Activated CD4-positive, CD25-positive, alpha-beta regulatory T cell (primary cell): ENCODE measurements at regions not wholly inside any gene's neighbourhood (a gene's known extent, or its start where the extent isn't known, plus 50 kb on each side); places are given as distances from the start of the nearest gene placed in this dataset.
A peak's percentile ranks its signal among the peaks of the same experiment; 100 is the strongest.
"Not testable (repeated sequence)": the region's sequence is repeated elsewhere in the genome, so short reads cannot be mapped to it uniquely, and the experiment has no call there.

ENCODE experiments used
- DNase-seq, 4 experiments: peaks; one replicate each; lab custom pipeline; 2025; lab: John Stamatoyannopoulos, UW

DNA sequence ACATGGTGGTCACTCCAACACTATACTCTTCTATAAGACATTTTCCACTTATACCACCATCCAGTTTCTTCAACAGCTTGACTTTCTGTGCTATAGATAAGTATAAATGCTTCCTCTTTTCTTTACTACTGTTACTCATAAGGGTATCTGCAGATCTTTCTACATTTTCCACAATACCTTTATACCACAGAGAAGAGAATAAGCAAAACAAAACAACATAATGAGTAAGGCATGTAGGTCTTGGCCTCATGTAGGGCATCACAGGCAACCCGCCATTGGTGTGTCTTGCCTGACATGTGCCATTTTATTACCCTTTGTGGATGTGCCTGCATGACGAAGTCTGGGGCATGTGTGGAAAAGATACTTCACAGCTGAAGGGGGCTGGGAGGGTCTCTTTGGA, 265.3 kb upstream of the STARD13 start:
- no peak for DNase-seq

DNA sequence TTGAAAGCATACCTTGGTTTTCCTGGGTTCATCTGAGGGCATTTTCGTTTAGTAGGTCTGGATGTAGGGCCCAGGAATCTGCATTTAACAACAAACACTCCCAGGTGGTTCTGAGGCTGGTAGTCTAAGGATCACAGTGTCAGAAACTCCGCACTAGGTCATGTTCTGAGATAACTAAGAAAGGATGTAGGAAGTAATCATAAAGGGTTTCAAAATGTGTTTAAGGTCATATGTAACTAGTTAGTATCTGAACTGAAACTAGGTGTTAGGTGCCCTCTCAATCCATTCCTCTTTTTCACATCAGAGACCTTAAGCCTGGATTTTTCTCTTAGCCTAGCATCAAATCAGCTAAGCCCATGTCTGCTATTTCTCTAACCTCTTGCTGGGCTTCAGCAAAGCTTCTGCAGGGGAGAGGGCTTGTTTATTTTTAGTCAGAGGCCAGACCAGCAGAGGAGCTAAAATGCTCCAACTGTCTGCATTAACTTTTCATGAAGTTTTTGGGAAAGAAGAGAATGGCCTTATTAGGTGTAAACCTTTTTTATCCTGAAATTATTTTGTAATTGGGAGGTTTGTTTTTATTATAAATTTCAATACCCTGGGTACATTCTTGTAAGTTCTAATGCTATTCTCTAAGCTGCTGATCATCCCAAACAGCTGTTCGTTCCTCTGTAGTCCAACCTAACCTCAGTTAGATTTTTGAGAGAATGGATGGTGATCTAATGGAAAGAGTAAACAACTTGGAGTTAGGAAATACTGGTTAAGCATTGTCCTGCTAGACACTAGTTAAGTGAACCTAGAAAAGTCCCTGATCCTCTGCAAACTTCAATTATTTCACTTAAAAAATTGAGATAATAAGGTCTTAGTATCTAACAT, 262.8 kb upstream of the RFC3 start:
- DNase-seq, result no peak

DNA sequence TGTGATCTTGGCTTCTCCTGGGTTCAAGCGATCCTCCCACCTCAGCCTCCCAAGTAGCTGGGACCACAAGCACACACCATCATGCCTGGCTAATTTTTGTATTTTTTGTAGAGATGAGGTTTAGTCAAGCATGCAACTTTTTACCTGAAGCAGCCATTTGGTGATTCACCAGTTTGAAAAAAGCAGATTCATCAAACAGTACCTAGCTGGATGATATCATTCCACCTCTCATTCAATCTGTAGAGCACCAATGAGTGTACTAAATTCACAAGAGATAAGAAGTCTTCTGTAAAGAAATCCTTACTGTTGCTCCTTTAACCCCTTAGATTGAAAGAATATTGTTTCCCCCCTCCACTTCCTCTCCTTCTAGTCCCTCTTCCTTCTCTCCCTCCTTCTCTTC, 261.1 kb upstream of the RFC3 start:
- DNase-seq, result no peak

DNA sequence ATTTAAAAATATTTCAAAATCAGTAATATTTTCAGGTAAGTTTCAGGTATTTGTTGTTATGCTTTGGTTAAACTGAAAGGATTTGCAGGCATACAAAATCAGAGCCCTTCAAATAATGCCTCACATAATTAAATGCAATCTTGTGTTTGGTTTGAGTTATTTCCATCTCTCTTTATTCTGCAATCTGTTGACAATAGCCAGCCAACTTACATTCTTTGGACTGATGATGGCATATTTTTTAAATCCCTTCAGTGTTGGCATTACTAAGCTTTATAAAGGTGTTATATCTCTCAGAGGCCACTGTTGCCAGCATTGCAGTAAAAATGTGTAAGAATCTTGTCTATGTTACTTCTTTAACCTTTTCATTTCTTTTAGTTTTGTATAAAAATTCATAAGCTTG, 257.2 kb upstream of the RFC3 start:
- no peak for DNase-seq

DNA sequence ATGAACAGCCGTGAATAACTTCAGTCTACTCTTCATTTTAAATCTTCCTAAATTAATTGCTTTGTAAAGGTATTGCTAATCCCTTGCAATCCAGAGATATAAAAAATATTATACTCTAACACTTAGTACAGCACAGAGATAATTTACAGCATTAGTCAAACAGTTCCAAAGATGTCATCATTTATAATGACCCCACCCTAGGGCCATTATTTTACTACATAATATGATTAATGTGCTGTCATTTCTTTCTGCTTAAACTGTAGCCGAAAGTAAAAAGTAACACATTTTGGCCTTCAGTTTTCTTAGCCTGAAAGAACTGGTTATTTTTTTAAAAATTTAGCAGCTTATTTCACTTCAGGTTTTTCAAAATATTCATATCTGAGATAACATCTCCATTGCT, 256.3 kb upstream of the RFC3 start:
- no peak for DNase-seq

DNA sequence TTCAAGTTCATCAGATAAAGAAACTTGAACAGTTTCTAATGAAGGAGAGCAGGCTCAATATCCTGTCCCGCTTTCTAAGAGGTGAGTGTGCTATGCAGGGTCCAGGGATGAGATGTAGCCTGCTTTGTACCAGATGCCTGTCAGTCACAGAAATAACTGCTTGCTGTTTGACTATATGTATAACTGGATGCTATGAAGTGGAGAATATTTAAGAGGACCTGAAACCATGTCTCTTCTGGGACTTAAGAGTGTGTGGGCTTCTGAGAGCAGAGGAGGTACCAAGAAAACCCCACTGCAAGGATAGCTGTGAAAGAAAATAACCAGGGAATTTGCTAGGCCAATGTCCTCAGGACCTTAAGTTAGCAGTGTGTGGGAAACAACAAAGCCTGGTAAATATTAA, 246.3 kb upstream of the RFC3 start:
- DNase-seq, result no peak

DNA sequence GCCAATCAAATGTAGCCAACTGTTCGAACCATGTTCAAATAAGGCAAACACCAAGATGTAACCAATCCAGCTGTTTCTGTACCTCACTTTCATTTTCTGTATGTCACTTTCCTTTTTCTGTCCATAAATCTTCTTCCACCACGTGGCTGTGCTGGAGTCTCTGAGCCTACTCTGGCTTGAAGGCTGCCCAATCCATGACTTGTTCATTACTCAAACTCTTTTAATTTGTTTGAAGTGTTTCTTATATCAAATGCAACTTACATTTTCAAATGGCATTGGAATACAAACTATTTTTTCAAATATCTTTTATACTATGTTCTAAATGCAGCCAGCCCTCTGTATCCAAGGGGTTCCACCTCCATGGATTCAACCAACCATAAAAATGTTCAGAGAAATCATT, 245.6 kb upstream of the RFC3 start:
- DNase-seq, result not testable (repeated sequence)

DNA sequence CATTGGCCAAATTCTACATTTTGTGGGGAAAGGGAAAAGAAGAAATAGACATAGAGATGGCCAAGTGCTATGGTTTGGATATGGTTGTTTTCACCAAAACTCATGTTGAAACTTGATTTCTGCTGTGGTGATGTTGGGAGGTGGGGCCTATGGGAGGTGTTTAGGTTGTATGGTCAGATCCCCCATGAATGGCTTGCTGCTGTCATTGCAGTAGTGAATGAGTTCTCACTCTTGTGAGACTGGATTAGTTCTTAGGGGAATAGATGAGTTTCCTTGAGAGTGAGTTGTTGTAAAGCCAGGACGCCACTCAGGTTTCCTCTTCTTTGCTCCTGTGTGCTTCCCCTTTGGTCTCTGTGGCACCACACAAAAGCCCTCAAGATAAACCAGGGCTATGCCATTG, 242.6 kb upstream of the RFC3 start:
- DNase-seq, result no peak

DNA sequence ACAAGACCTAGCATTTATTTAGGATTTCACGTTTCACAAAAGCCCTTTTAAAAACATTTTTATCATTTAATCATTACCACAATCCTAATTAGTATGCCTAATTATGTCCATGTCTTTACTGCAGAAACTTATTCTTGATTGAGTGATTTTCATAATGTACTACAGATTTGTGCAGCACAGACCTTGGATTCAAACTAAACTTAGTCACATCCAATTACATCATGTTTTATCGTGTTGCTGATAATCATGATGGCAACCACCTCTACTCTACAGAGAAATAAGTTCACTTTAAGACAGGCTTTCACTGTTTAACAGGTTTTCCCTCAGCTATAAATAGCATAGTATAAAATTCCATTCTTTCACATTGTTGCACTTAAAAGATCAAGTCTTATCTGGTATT, 240.9 kb upstream of the RFC3 start:
- DNase-seq, result no peak

DNA sequence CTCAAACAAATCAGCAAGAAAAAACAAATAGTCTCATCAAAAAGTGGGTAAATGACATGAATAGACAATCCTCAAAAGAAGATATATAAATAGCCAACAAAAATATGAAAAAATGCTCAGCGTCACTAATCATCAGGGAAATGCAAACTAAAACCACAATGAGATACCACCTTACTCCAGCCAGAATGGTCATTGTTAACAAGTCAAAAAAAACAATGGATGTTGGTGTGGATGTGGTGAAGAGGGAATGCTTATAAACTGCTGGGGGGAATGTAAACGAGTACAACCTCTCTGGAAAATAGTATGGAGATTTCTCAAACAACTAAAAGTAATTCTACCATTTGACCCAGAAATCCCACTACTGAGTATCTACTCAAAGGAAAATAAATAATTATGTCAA, 239.2 kb upstream of the RFC3 start:
- DNase-seq, result no peak

DNA sequence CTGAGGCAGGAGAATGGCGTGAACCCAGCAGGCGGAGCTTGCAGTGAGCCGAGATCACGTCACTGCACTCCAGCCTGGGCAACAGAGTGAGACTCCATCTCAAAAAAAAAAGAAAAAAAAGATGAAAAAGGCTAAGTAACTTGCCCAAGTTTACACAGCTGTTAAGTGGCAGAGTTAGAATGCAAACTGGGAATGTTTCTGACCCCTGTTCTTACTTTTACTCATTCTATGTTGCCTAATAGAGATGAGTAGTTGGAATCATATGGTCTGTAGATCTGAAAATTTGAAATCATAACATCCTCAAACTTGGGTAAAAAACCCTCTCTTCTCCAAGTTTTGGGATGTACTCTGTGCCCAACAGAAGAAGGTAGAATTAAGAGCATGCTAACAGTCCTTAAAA, 235.8 kb upstream of the RFC3 start:
- DNase-seq, result no peak

DNA sequence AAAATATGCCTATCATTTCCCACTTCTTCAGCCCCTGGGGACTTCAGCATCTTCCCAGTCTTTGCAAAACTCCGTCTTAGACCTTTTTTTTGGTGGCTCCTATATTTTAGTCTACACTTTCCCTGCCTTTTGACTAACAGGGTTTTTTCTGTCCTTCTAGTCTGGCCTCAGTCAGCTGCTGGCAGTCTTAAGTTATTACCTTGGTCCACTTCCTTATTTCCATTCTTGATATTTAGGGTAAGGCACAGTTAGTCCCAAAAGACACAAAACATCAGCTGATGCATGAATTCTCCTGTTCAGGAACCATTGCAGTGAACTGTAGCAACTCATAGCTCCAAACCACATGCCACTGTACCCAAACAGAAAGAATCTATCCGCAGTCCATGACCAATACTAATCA, 234.6 kb upstream of the RFC3 start:
- DNase-seq, result no peak

DNA sequence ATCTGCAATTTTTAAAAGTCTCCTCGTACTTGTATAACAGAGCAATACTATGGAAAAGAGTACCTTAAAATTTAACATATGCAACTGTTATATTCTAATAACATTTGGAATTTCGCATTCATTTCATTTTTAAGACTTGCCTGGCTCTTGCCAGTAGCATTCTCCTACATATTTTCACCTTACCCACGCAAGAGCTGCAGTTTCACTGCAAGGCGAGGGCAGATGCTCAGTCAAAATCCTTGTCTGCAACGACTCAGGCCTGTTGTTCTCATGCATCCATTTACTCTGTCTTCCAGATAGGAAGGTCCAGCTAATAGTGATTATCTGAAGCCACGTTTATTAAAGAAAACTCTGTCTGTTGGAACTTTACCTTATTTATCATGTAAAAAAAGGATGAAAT, 227.0 kb upstream of the RFC3 start:
- no peak for DNase-seq

DNA sequence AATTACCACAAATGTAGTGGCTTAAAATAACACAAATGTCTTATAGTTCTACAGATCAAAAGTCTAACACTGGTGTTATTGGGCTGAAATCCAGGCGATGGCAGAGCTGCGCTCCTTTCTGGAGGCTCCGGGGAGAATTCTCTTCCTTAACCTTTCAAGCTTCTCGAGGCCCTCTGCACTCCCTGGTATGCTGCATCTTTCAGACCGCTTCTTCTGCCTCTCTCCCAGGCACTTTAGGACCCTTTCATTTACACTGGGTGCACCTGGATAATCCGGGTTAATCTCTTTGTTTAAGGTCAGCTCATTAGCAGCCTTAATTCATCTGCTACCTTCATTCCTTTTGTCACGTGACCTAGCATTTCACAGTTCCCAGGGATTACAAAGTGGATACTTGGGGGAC, 211.3 kb upstream of the RFC3 start:
- no peak for DNase-seq

DNA sequence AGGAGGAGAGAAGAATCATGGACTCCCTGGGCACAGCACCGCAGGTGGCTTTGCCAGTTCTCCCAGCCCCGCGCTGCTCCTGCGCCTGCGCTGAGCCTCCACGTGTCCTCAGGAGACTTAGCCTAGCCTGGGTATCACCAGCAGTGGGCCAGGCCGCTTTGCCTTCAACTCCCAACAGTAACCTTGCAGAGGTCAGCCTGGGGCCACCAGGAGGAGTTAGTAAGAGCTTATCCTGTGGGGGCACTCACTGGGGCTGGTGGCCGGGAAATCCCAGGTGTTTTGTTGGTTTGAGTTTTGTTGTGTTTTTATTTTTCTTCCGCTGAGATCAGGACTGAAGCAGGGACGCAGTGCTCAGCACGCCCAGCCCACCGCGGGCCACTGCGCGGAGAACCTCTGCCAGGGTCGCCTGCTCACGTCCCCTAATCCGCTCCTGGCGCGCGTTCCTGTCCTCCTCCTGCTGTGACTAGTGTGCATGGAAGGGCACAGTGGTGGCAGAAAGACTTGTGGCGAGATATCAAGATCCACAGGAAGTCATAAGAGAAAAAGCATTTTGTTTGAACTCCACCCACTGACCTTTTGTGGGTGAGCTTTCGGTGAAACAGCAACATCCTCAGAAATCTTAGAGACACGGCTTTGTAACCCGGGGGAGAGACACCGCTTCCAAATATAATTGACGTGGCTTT, 207.4 kb upstream of the RFC3 start:
- peak; percentile 2 to 36 (median 16) for DNase-seq

DNA sequence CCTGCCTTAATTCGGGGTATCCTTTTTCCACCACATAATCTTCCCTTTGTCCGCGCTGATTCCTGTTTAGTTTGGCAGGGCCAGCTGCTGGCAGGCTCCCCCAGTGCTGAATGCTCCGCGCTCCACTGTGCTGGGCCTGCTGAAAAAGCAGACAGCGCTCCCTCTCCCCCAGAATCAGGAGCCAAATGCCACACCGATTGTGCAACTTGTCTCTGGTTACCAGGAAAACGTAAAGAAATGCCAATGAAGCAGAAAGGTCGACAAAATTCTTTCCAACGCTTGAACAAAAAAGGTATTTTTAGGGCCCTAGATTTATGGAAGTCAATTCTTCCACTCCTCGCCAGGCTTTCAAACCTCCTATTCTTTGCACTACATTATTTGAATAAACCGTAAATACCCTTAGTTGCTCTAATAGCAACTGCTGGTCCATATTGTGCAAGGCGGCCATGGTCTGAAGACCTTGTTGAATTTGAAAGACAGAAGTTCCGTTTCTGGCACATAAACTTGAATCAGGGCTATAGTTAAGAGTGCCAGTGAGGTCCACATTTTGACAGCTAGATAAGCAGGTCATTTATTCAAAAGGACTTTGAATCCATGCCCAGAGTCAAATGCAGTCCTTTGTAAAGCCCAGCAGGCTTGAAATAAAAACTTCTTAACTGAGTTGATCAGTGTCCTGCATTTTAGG, 206.7 kb upstream of the RFC3 start:
- DNase-seq, result no peak

DNA sequence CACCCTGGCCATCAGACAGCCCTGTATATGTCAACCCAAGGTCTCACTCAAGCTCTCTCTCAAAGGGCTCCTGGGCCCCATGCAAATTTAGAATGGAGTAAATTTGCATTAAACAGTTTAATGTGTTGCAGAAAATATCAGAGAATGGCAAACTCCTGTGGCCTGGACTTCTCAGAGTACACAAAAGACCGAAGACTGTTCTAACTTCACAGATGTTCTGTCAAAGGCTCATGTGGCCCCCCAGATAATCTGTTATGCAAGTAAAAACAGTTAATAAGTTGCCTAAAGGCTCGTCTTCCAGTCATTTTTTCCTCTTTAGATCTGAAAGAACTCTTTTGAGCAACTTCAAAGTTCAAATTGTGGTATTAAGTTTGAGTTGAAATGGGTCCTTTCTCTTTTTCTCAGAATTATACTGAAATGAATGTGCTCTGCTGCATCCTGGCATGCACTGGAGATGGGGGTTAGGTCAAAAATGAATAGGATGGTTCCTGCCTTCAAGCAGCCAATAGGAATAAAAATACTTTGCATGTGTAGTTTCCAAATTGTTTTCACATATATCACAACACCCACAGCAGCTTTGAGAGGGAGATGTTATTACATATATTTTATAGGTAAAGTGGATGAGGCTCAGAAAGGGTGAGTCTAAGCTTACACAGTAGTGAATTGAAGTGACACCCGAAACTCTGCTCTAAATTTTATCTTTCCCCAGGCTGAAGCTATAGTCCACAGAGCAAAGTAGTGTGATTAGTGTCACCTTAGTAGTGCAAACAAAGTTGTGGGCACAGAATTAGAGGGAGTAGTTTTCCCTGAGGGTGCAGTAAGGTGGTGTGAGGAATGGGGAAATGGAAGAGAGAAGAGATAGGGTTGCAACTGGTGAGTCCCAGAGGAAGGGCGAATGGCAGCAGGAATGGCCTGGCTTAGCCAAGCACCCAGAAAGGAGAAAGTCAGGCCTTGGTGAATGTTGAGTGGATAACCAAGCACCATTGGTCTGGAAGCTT, 205.0 kb upstream of the RFC3 start:
- DNase-seq, result no peak

DNA sequence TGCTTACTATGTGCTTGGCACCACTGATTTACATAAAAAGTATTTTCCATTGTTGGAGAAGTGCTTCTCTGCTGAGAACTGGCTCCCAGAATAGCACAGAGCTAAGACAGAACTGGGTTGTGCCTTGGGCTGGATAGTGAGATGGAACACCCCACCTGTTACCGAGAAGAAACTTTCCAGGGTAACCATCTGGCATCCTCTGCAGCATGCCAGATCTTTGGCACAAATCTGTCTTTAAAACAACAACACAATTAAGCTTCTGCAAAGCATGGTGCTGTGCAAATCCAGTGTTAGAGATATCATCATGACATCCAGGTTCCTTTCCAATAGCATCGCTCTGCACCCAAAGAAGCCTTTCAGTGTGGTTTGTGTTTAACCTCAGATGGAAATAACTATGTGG, 202.5 kb upstream of the RFC3 start:
- DNase-seq, result no peak

DNA sequence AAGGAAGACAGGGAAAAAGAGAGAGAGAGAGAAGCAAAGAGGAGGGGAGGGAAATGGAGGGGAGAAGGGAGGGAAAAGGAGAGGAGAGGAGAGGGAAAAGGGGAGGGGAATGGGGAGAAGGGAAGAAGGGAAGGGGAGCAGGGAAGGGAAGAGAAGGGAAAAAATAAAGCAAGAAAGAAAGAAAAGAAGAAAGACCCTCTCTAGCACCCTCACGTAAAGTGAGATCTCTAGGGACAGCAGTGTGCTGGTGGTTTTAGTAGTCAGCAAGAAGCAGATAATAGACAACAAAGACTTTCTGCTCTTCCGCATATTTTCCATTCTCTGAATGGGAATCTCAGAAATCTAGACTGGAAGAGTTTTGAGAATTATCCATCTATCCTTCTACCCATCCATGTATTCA, 201.8 kb upstream of the RFC3 start:
- DNase-seq, result no peak

DNA sequence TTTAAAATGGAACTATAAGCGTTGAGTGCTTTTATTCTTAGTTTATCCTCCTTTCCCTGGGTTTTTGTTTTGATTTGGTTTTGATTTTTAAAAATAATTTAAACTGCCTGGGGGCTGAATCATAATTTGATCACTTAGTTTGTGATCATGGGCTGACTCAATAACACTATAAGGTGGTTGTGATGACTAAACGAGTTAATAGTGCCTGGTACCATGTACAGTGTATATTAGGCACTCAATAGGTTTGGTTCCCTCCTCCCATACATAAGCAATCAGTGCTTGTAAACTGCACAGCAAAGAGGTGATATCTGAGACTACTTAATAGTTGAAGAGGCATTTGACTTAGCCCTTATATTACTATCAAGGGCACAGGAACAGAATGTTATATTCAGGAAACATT, 200.9 kb upstream of the RFC3 start:
- no peak for DNase-seq

DNA sequence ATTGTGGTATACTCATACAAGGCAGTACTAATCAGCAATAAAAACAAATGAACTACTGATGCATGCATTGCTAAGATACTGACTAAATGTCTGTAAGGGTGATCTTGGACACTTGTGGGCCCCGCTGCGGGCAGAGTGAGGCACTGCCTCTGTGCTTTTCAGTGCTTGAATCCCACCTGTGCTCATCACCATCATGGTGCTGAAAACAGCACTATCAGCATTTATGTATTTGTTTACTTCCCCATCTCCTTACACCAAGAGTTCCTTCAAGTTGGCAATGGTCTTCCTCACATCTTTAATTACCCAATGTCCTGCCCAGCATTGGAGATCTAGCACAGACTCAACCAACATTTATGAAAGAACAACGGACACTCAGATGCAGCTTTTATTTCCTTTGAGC, 193.7 kb upstream of the RFC3 start:
- no peak for DNase-seq

DNA sequence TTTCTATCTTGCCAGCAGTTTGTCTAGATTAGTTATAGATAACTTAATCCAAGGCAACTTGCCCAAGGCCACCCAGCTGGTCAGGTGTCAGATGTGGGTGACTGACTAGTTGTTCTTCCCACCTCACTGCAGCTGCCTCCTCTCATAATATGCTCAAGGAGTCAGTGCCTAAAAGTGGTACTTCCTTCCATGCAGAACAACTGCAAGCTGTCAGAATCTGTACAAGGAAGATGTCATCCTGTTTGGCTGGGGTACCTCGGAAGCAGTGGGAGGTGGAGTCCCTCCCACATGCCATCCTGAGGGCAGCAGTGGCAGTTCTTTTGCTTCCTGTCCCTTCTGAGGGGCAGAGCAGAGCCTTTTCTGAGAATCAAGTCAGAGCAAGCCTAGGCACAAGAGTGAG, 193.2 kb upstream of the RFC3 start:
- DNase-seq, result no peak
